B cell (primary cell): ENCODE measurements at regions not wholly inside any gene's neighbourhood (a gene's known extent, or its start where the extent isn't known, plus 50 kb on each side); places are given as distances from the start of the nearest gene placed in this dataset.

Experiments
- ATAC-seq: fragments of 200-7000 bp; cut with Tn5 transposase; one replicate; pipeline ENCODE4 v1.10.0; 2021; ENCODE audit warnings: low read depth, mild to moderate bottlenecking, moderate number of reproducible peaks, moderate library complexity
- CTCF ChIA-PET: fragments of 350-600 bp; sonication (Branson Sonifier 250); formaldehyde crosslinking; loops from one replicate; lab custom pipeline; 2021; ENCODE audit warnings: antibody characterized with exemption, inconsistent platforms; lab: Charles Lee
- POLR2A ChIA-PET: fragments of 350-600 bp; sonication (Branson Sonifier 250); formaldehyde crosslinking; loops from one replicate; lab custom pipeline; 2021; ENCODE audit warnings: antibody characterized with exemption; lab: Charles Lee
- DNase-seq: peaks from one replicate; pipeline ENCODE4 v3.0.0; 2013
- H2AFZ ChIP-seq: 2 replicates; pipeline ENCODE4 v1.6.1; 2012; ENCODE audit warnings: mild to moderate bottlenecking, low read depth, low read length; ENCODE audit not compliant: insufficient read depth, poor library complexity, severe bottlenecking
- H3K27ac ChIP-seq, 2 donors: 1 replicate in 1 of 2; 2 replicates in 1 of 2; pipeline ENCODE4 v1.5.1; 2012 to 2013; ENCODE audit warnings: low read length in 2 of 2, mild to moderate bottlenecking in 2 of 2, moderate library complexity in 1 of 2
- H3K27me3 ChIP-seq, 4 experiments: fragments of 200-600 bp in 1 of 4; sonication (generic) in 1 of 4; replicated peaks in 1 of 4; 1 replicate in 2 of 4; 2 replicates in 2 of 4; pipeline versions ENCODE4 v1.6.1 to v1.7.0; 2013 to 2016; ENCODE audit warnings: low read length in 3 of 4, mild to moderate bottlenecking in 2 of 4, mixed read lengths in 1 of 4, moderate library complexity in 1 of 4; ENCODE audit not compliant: insufficient read depth in 4 of 4, control insufficient read depth in 3 of 4; ENCODE audit errors: control extremely low read depth in 1 of 4
- H3K36me3 ChIP-seq, 2 experiments: replicated peaks in 1 of 2; 1 replicate in 1 of 2; 2 replicates in 1 of 2; pipeline versions ENCODE4 v1.6.1 to v1.7.1; 2013; ENCODE audit warnings: low read length in 1 of 2; ENCODE audit not compliant: insufficient read depth in 2 of 2, control insufficient read depth in 1 of 2; ENCODE audit errors: control extremely low read depth in 1 of 2, extremely low read depth in 1 of 2
- H3K4me1 ChIP-seq, 2 donors: fragments of 200-600 bp in 1 of 2; sonication (generic) in 1 of 2; 1 replicate in 1 of 2; 2 replicates in 1 of 2; pipeline versions ENCODE4 v1.5.1 to v1.6.1; 2013 to 2017; ENCODE audit warnings: low read length in 2 of 2; ENCODE audit not compliant: control insufficient read depth in 2 of 2, insufficient read depth in 2 of 2
- H3K4me2 ChIP-seq: replicated peaks from 2 replicates; pipeline ENCODE3; 2012; ENCODE audit warnings: mild to moderate bottlenecking, low read depth, low read length; ENCODE audit not compliant: poor library complexity, severe bottlenecking
- H3K4me3 ChIP-seq, 5 experiments: fragments of 200-600 bp in 1 of 5; sonication (generic) in 1 of 5; 1 replicate in 3 of 5; 2 replicates in 2 of 5; pipeline versions ENCODE4 v1.5.1 to v1.7.0; 2011 to 2016; ENCODE audit warnings: low read length in 4 of 5, mild to moderate bottlenecking in 4 of 5, low read depth in 2 of 5, control low read depth in 1 of 5, moderate library complexity in 1 of 5; ENCODE audit not compliant: insufficient read depth in 1 of 5; ENCODE audit errors: control extremely low read depth in 1 of 5, extremely low read depth in 1 of 5
- H3K79me2 ChIP-seq: fragments of 200-600 bp; sonication (generic); one replicate; pipeline ENCODE4 v1.6.0; 2016; ENCODE audit warnings: low read length; ENCODE audit not compliant: control insufficient read depth, insufficient read depth
- H3K9ac ChIP-seq: fragments of 200-600 bp; sonication (generic); 2 replicates; pipeline ENCODE4 v1.6.1; 2017; ENCODE audit warnings: mild to moderate bottlenecking, low read length, moderate library complexity
- H3K9me3 ChIP-seq, 3 donors: one replicate each; pipeline versions ENCODE4 v1.6.1 to v1.7.1; 2013; ENCODE audit warnings: low read length in 2 of 3; ENCODE audit not compliant: control insufficient read depth in 2 of 3, insufficient read depth in 1 of 3; ENCODE audit errors: control extremely low read depth in 1 of 3
- H4K20me1 ChIP-seq: 2 replicates; pipeline ENCODE4 v1.6.0; 2012; ENCODE audit warnings: mild to moderate bottlenecking, low read length; ENCODE audit not compliant: insufficient read depth, control insufficient read depth, poor library complexity, severe bottlenecking
- H3K27ac Mint-ChIP-seq: one replicate; pipeline ENCODE4 v1.8.0; 2021; ENCODE audit warnings: mixed read lengths
- H3K27me3 Mint-ChIP-seq: one replicate; pipeline ENCODE4 v1.8.0; 2021; ENCODE audit warnings: mixed read lengths
- H3K4me1 Mint-ChIP-seq: one replicate; pipeline ENCODE4 v1.8.0; 2021; ENCODE audit warnings: mixed read lengths
- H3K4me3 Mint-ChIP-seq: one replicate; pipeline ENCODE4 v1.8.0; 2021; ENCODE audit warnings: mixed read lengths
- H3K9me3 Mint-ChIP-seq: one replicate; pipeline ENCODE4 v1.8.0; 2022; ENCODE audit warnings: mixed read lengths; ENCODE audit not compliant: insufficient read depth
- CTCF ChIP-seq: fragments of 200-600 bp; IDR thresholded peaks from one replicate; pipeline ENCODE4 v1.8.0; 2022; ENCODE audit warnings: antibody characterized with exemption, mild to moderate bottlenecking
- EZH2 ChIP-seq: IDR thresholded peaks from 2 replicates; pipeline ENCODE4 v1.6.1; 2012; ENCODE audit warnings: borderline replicate concordance, low read depth, mild to moderate bottlenecking, moderate library complexity, low read length; ENCODE audit not compliant: insufficient read depth, poor library complexity, severe bottlenecking
- WGBS: methylation state at CpG from one replicate; pipeline ENCODE4 v1.1.5; 2013; ENCODE audit warnings: missing lambda C conversion rate; ENCODE audit not compliant: insufficient coverage; 5-methylcytosine and 5-hydroxymethylcytosine counted together
- intact Hi-C: fragments of 100-400 bp; cut with micrococcal nuclease; formaldehyde crosslinking; loops from one replicate; pipeline ENCODE4 v1.10.0; 2022

- Mint-ChIP-seq H3K27ac (no peak overlapping the region), H3K4me1 (no peaks in the 10 kb centered on the region), H3K4me3 (no peak overlapping the region), H3K9me3 (no peaks in the 10 kb centered on the region), H3K27me3 (no peaks in the 10 kb centered on the region)
- no peak overlapping the region for H3K27ac ChIP-seq
- CTCF ChIA-PET, result no interaction called here
- no peak overlapping the region for H2AFZ ChIP-seq
- POLR2A ChIA-PET, result no interaction called here
- no peaks in the 10 kb centered on the region for H3K79me2 ChIP-seq
- H4K20me1 ChIP-seq, result no peaks in the 10 kb centered on the region
- 57% methylated on average over 2 of the region's 3 CpGs for WGBS
- H3K36me3 ChIP-seq, result no peaks in the 10 kb centered on the region
- no peak overlapping the region for H3K4me2 ChIP-seq
- H3K4me1 ChIP-seq, result no peaks in the 10 kb centered on the region
- ATAC-seq (no peak), DNase-seq (no peak)
- peaks cover 0 to 1% (median 0%) of the 10 kb centered on the region in 3 donors for H3K9me3 ChIP-seq
- no peaks in the 10 kb centered on the region for H3K27me3 ChIP-seq
- H3K9ac ChIP-seq, result no peak overlapping the region
- H3K4me3 ChIP-seq, result no peak overlapping the region
- TF ChIP-seq EZH2, result no peak
- TF ChIP-seq CTCF, result no peak
- intact Hi-C loops, result no loop called here
Measured at GRCh38 chr20:8076306-8077136, 55.5 kb upstream of the PLCB1 start.

- no peaks in the 10 kb centered on the region for H3K4me1 Mint-ChIP-seq
- no peak overlapping the region for H3K4me3 Mint-ChIP-seq
- Histone ChIP-seq H3K79me2 (no peaks in the 10 kb centered on the region), H3K4me1 (no peaks in the 10 kb centered on the region), H3K9ac (no peak overlapping the region), H3K27me3 (no peaks in the 10 kb centered on the region), H3K4me3 (no peak overlapping the region), H2AFZ (no peak overlapping the region), H3K27ac (no peak overlapping the region), H3K9me3 (peaks cover 0 to 1% (median 0%) of the 10 kb centered on the region in 3 donors), H3K36me3 (no peaks in the 10 kb centered on the region), H4K20me1 (no peaks in the 10 kb centered on the region), H3K4me2 (no peak overlapping the region)
- ATAC-seq (no peak), DNase-seq (no peak)
- POLR2A ChIA-PET, result no interaction called here
- CTCF ChIA-PET, result no interaction called here
- H3K9me3 Mint-ChIP-seq, result no peaks in the 10 kb centered on the region
- no peak overlapping the region for H3K27ac Mint-ChIP-seq
- TF ChIP-seq CTCF (no peak), EZH2 (no peak)
- 89% methylated on average over 2 of the region's 2 CpGs for WGBS
- no peaks in the 10 kb centered on the region for H3K27me3 Mint-ChIP-seq
- intact Hi-C loops, result no loop called here
Measured at GRCh38 chr20:8077137-8077466, 55.0 kb upstream of the PLCB1 start.
